BE2C (cell line): ENCODE measurements at regions not wholly inside any gene's neighbourhood (a gene's known extent, or its start where the extent isn't known, plus 50 kb on each side); places are given as distances from the start of the nearest gene placed in this dataset.

ENCODE experiments used
- DNase-seq: peaks from one replicate; pipeline ENCODE4 v3.0.0-alpha.2; 2020
- H3K27me3 ChIP-seq: fragments of 250-450 bp; sonication (Bioruptor Pico); 2 replicates; pipeline ENCODE4 v1.5.1; 2020; ENCODE audit warnings: mild to moderate bottlenecking
- H3K36me3 ChIP-seq: fragments of 250-450 bp; sonication (Bioruptor Pico); 2 replicates; pipeline ENCODE4 v1.5.1; 2020; ENCODE audit warnings: mild to moderate bottlenecking
- H3K4me1 ChIP-seq: fragments of 250-450 bp; sonication (Bioruptor Pico); 2 replicates; pipeline ENCODE4 v1.5.1; 2020
- H3K4me3 ChIP-seq: 2 replicates; pipeline ENCODE4 v1.5.1; 2011; ENCODE audit warnings: low read depth, low read length
- H3K9me3 ChIP-seq: fragments of 250-450 bp; sonication (Bioruptor Pico); 2 replicates; pipeline ENCODE4 v1.5.1; 2020
- CTCF ChIP-seq: IDR thresholded peaks from 2 replicates; pipeline ENCODE4 v1.5.1; 2012; ENCODE audit warnings: mild to moderate bottlenecking, low read depth, low read length

- Histone ChIP-seq H3K4me3 (no peak overlapping the region), H3K27me3 (no peaks in the 10 kb centered on the region), H3K4me1 (peaks cover 63% of the 10 kb centered on the region), H3K9me3 (no peaks in the 10 kb centered on the region), H3K36me3 (no peaks in the 10 kb centered on the region)
- peak; percentile 67 for DNase-seq
- TF ChIP-seq CTCF, result no peak; the same call in 1 of the 2 replicates
These were observed 98.8 kb upstream of the SERP2 start for GRCh38 chr13:44274771-44275205.

GRCh38 chr13:44275381-44275780 is 98.2 kb upstream of the SERP2 start:
- no peaks in the 10 kb centered on the region for H3K36me3 ChIP-seq
- H3K4me1 ChIP-seq, result peaks cover 63% of the 10 kb centered on the region
- no peak for DNase-seq
- no peaks in the 10 kb centered on the region for H3K27me3 ChIP-seq
- no peak for TF ChIP-seq CTCF
- H3K4me3 ChIP-seq, result no peak overlapping the region
- H3K9me3 ChIP-seq, result no peaks in the 10 kb centered on the region

GRCh38 chr13:44276061-44276460 is 97.6 kb upstream of the SERP2 start:
- Histone ChIP-seq H3K36me3 (no peaks in the 10 kb centered on the region), H3K27me3 (no peaks in the 10 kb centered on the region), H3K4me1 (peaks cover 60% of the 10 kb centered on the region), H3K9me3 (no peaks in the 10 kb centered on the region), H3K4me3 (no peak overlapping the region)
- no peak for DNase-seq
- no peak for TF ChIP-seq CTCF

- Histone ChIP-seq H3K4me1 (peaks cover 47% of the 10 kb centered on the region), H3K36me3 (no peaks in the 10 kb centered on the region), H3K9me3 (no peaks in the 10 kb centered on the region), H3K4me3 (no peak overlapping the region), H3K27me3 (no peaks in the 10 kb centered on the region)
- no peak for DNase-seq
- TF ChIP-seq CTCF, result no peak
These were observed 96.2 kb upstream of the SERP2 start for GRCh38 chr13:44277459-44277858.

- H3K27me3 ChIP-seq, result no peaks in the 10 kb centered on the region
- H3K4me1 ChIP-seq, result peaks cover 41% of the 10 kb centered on the region
- no peak for TF ChIP-seq CTCF
- H3K36me3 ChIP-seq, result no peaks in the 10 kb centered on the region
- no peak overlapping the region for H3K4me3 ChIP-seq
- H3K9me3 ChIP-seq, result no peaks in the 10 kb centered on the region
- DNase-seq, result no peak
These were observed 95.5 kb upstream of the SERP2 start for GRCh38 chr13:44278166-44278565.

- Histone ChIP-seq H3K4me3 (no peak overlapping the region), H3K9me3 (no peaks in the 10 kb centered on the region), H3K36me3 (no peaks in the 10 kb centered on the region), H3K27me3 (no peaks in the 10 kb centered on the region), H3K4me1 (peaks cover 25% of the 10 kb centered on the region)
- no peak for TF ChIP-seq CTCF
- DNase-seq, result no peak
These were observed 93.2 kb upstream of the SERP2 start for GRCh38 chr13:44280456-44280855.
